Lung (tissue), 11 donors: ENCODE measurements at regions not wholly inside any gene's neighbourhood (a gene's known extent, or its start where the extent isn't known, plus 50 kb on each side); places are given as distances from the start of the nearest gene placed in this dataset.

ENCODE experiments used
- ATAC-seq: fragments of 200-7000 bp; cut with Tn5 transposase; one replicate; pipeline ENCODE4 v1.9.1; 2020; ENCODE audit warnings: moderate number of reproducible peaks; ENCODE audit not compliant: insufficient read depth, low FRiP score
- DNase-seq, 3 donors: peaks; one replicate each; pipeline ENCODE4 v3.0.0-alpha.2; 2013 to 2017
- H3K27ac ChIP-seq, 2 donors: one replicate each; pipeline ENCODE4 v1.5.1; 2013; ENCODE audit warnings: mild to moderate bottlenecking in 2 of 2, moderate library complexity in 2 of 2, control low read depth in 1 of 2, inconsistent platforms in 1 of 2, low read depth in 1 of 2, low read length in 1 of 2
- H3K27me3 ChIP-seq, 3 donors: one replicate each; pipeline ENCODE4 v1.5.1; 2013; ENCODE audit warnings: low read length in 2 of 3; ENCODE audit not compliant: control insufficient read depth in 3 of 3, insufficient read depth in 3 of 3
- H3K36me3 ChIP-seq, 4 donors: one replicate each; pipeline ENCODE4 v1.5.1; 2013; ENCODE audit warnings: low read length in 4 of 4, mild to moderate bottlenecking in 1 of 4, moderate library complexity in 1 of 4; ENCODE audit not compliant: control insufficient read depth in 4 of 4, insufficient read depth in 4 of 4
- H3K4me1 ChIP-seq, 5 donors: one replicate each; pipeline ENCODE4 v1.5.1; 2013; ENCODE audit warnings: low read length in 5 of 5, mild to moderate bottlenecking in 2 of 5, moderate library complexity in 1 of 5; ENCODE audit not compliant: control insufficient read depth in 5 of 5, insufficient read depth in 5 of 5
- H3K4me3 ChIP-seq: one replicate; pipeline ENCODE4 v1.5.1; 2013; ENCODE audit warnings: mild to moderate bottlenecking, control low read depth, moderate library complexity
- H3K9ac ChIP-seq, 2 donors: one replicate each; pipeline ENCODE4 v1.5.1; 2013; ENCODE audit warnings: low read length in 2 of 2, control low read depth in 1 of 2; ENCODE audit not compliant: insufficient read depth in 1 of 2
- H3K9me3 ChIP-seq, 4 donors: one replicate each; pipeline ENCODE4 v1.5.1; 2013; ENCODE audit warnings: low read length in 3 of 4, mild to moderate bottlenecking in 1 of 4, moderate library complexity in 1 of 4; ENCODE audit not compliant: control insufficient read depth in 4 of 4, insufficient read depth in 3 of 4
- CTCF ChIP-seq: IDR thresholded peaks from 2 replicates; pipeline ENCODE4 v1.5.1; 2012; ENCODE audit warnings: mild to moderate bottlenecking; ENCODE audit errors: control extremely low read depth, extremely low read depth
- WGBS, 2 donors: extraction: QIAGEN DNeasy Blood & Tissue Kit; methylation state at CpG; one replicate each; pipeline ENCODE4 v1.1.7; 2013; 5-methylcytosine and 5-hydroxymethylcytosine counted together
- donor health status: control.
- donor health status: control.
- donor health status: Bipolar disorder and iron deficiency.
- donor health status: healthy.
- donor health status: DM: yes; HTN: yes; CAD: no.

- Histone ChIP-seq H3K27ac (no peak overlapping the region), H3K4me1 (peaks cover 0 to 13% (median 0%) of the 10 kb centered on the region in 5 donors), H3K9me3 (no peaks in the 10 kb centered on the region), H3K27me3 (peaks cover 0 to 10% (median 6%) of the 10 kb centered on the region in 3 donors), H3K9ac (no peak overlapping the region), H3K36me3 (no peaks in the 10 kb centered on the region), H3K4me3 (no peak overlapping the region)
- 54 to 65% methylated on average over 7 of the region's 7 CpGs for WGBS, 2 donors
- no peak for TF ChIP-seq CTCF
- DNase-seq (no peak), ATAC-seq (no peak)
Measured at GRCh38 chr16:16867973-16868372, 489.0 kb downstream of the NPIPA7 start.

DNA sequence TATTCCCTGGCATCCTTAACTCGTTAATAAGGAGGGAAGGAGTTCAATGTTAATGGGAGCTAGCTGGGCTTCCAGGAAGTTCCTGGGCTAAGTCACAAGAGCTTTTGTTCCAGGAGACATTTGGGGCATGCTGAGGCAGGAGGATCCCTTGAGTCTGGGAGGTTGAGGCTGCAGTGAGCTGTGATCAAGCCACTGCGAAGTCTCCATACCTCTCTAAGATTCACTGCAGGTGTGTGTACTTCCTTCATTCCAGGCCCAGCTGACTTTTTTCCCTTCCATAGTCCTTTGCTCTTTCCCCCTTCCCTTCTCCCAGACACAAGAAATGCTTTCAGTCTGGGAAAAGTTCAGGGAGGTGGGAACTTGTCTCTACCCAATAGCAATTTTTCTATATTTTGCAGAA is 489.8 kb downstream of the NPIPA7 start:
- Histone ChIP-seq H3K9me3 (no peaks in the 10 kb centered on the region), H3K4me1 (peaks cover 0 to 13% (median 0%) of the 10 kb centered on the region in 5 donors), H3K36me3 (no peaks in the 10 kb centered on the region), H3K27ac (no peak overlapping the region), H3K4me3 (no peak overlapping the region), H3K9ac (no peak overlapping the region), H3K27me3 (peaks cover 0 to 10% (median 6%) of the 10 kb centered on the region in 3 donors)
- 42 to 69% methylated on average over 2 of the region's 2 CpGs for WGBS, 2 donors
- ATAC-seq (no peak), DNase-seq (no peak)
- TF ChIP-seq CTCF, result no peak

DNA sequence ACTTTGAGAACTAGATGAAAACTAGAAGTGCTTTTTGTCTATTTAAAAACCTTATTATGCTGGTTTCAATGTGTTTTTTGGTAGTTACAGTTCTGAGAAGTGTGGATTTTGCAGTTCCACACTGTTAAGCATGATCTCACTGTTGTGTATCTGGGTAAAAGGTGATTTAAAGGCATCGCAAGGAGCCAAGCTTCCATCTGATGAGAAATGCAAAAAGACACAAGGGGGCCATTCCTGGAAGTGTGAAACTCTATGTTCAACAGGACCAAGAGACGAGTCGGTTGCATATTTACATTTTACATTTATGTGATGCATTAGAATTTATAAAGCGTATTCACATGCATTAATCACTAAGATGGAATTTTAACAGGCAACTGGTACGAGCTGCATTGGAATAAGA is 490.8 kb downstream of the NPIPA7 start:
- peaks cover 0 to 9% (median 0%) of the 10 kb centered on the region in 5 donors for H3K4me1 ChIP-seq
- no peaks in the 10 kb centered on the region for H3K9me3 ChIP-seq
- peaks cover 0 to 10% (median 6%) of the 10 kb centered on the region in 3 donors for H3K27me3 ChIP-seq
- 61 to 72% methylated on average over 5 of the region's 5 CpGs for WGBS, 2 donors
- no peak overlapping the region for H3K27ac ChIP-seq
- DNase-seq (no peak), ATAC-seq (no peak)
- H3K4me3 ChIP-seq, result no peak overlapping the region
- no peak overlapping the region for H3K9ac ChIP-seq
- no peak for TF ChIP-seq CTCF
- H3K36me3 ChIP-seq, result no peaks in the 10 kb centered on the region

- H3K27ac ChIP-seq, result no peak overlapping the region
- no peaks in the 10 kb centered on the region for H3K36me3 ChIP-seq
- no peak overlapping the region for H3K4me3 ChIP-seq
- DNase-seq (no peak), ATAC-seq (no peak)
- H3K9ac ChIP-seq, result no peak overlapping the region
- no peaks in the 10 kb centered on the region for H3K4me1 ChIP-seq
- H3K9me3 ChIP-seq, result no peaks in the 10 kb centered on the region
- no peak for TF ChIP-seq CTCF
- WGBS, 2 donors, result 53 to 68% methylated on average over 8 to 9 of the region's 9 CpGs
- H3K27me3 ChIP-seq, result peaks cover 0 to 10% (median 6%) of the 10 kb centered on the region in 3 donors
Measured at GRCh38 chr16:16871196-16871595, 492.3 kb downstream of the NPIPA7 start.
